ENCODE measurements at regions not wholly inside any gene's neighbourhood (a gene's known extent, or its start where the extent isn't known, plus 50 kb on each side); places are given as distances from the start of the nearest gene placed in this dataset.
A peak's percentile ranks its signal among the peaks of the same experiment; 100 is the strongest.

GRCh38 chr4:11252149-11252548 lies 176.5 kb downstream of the HS3ST1 start:
- TF ChIP-seq CTCF (conservative IDR thresholded peaks at IDR 0.05; ENCODE audit: low read length) (peak; percentile 33), EZH2phosphoT487 (IDR thresholded peaks at IDR 0.05; ENCODE audit: borderline replicate concordance) (no peak)

Data from Loucy (cell line).